Astrocyte (in vitro differentiated cells and primary cell): ENCODE measurements at regions not wholly inside any gene's neighbourhood (a gene's known extent, or its start where the extent isn't known, plus 50 kb on each side); places are given as distances from the start of the nearest gene placed in this dataset.

ENCODE experiments used
- EZH2 ChIP-seq: IDR thresholded peaks from 2 replicates; pipeline ENCODE4 v1.6.1; 2012; ENCODE audit warnings: mild to moderate bottlenecking, low read length, inconsistent platforms; ENCODE audit not compliant: insufficient read depth
- TF ChIP-seq, protein P1 (sequence below): IDR thresholded peaks from 2 replicates; pipeline ENCODE4 v1.5.1; 2011; ENCODE audit warnings: low read depth, mild to moderate bottlenecking, inconsistent platforms, low read length, moderate library complexity; ENCODE audit not compliant: insufficient read depth

DNA sequence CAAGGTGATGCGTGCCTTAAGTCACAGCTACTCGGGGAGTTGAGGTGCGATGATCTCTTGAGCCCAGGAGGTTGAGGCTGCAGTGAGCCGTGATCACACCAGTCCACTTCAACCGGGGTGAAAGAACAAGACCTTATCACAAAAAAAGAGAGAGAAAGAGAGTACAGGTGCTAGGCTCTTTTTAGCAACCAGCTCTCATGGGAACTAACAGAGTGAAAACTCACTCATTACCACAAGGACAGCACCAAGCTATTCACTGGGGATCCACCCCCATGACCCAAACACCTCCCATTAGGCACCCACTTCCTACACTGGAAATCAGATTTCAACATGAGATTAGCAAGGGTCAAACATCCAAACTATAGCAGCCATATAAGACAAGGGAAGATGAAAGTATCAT is 164.2 kb downstream of the NDUFA12 start:
- TF ChIP-seq, protein P1, sequence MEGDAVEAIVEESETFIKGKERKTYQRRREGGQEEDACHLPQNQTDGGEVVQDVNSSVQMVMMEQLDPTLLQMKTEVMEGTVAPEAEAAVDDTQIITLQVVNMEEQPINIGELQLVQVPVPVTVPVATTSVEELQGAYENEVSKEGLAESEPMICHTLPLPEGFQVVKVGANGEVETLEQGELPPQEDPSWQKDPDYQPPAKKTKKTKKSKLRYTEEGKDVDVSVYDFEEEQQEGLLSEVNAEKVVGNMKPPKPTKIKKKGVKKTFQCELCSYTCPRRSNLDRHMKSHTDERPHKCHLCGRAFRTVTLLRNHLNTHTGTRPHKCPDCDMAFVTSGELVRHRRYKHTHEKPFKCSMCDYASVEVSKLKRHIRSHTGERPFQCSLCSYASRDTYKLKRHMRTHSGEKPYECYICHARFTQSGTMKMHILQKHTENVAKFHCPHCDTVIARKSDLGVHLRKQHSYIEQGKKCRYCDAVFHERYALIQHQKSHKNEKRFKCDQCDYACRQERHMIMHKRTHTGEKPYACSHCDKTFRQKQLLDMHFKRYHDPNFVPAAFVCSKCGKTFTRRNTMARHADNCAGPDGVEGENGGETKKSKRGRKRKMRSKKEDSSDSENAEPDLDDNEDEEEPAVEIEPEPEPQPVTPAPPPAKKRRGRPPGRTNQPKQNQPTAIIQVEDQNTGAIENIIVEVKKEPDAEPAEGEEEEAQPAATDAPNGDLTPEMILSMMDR: no peak
- TF ChIP-seq EZH2: no peak
